Upper lobe of left lung (tissue), 6 donors: ENCODE measurements at regions not wholly inside any gene's neighbourhood (a gene's known extent, or its start where the extent isn't known, plus 50 kb on each side); places are given as distances from the start of the nearest gene placed in this dataset.
"Not testable (repeated sequence)": the region's sequence is repeated elsewhere in the genome, so short reads cannot be mapped to it uniquely, and the experiment has no call there.

Source experiments
- ATAC-seq, 2 donors: fragments of 200-7000 bp; cut with Tn5 transposase; one replicate each; pipeline ENCODE4 v1.9.1; 2022; ENCODE audit warnings: mild to moderate bottlenecking in 2 of 2, moderate library complexity in 2 of 2; ENCODE audit not compliant: low FRiP score in 2 of 2
- DNase-seq, 2 donors: peaks; one replicate each; pipeline ENCODE4 v3.0.0-alpha.2; 2019 to 2020
- H3K27ac ChIP-seq, 4 donors: fragments of 200-600 bp; sonication (generic); one replicate each; pipeline ENCODE4 v1.5.1; 2016 to 2019
- H3K27me3 ChIP-seq, 4 donors: fragments of 200-600 bp; sonication (generic); one replicate each; pipeline ENCODE4 v1.5.1; 2017 to 2019
- H3K36me3 ChIP-seq, 4 donors: fragments of 200-600 bp; sonication (generic); one replicate each; pipeline ENCODE4 v1.5.1; 2016 to 2019
- H3K4me1 ChIP-seq, 4 donors: fragments of 200-600 bp; sonication (generic); one replicate each; pipeline ENCODE4 v1.5.1; 2018 to 2019
- H3K4me3 ChIP-seq, 4 donors: fragments of 200-600 bp; sonication (generic); one replicate each; pipeline ENCODE4 v1.5.1; 2017 to 2019; ENCODE audit warnings: mild to moderate bottlenecking in 2 of 4, moderate library complexity in 1 of 4
- H3K9me3 ChIP-seq, 4 donors: fragments of 200-600 bp; sonication (generic); one replicate each; pipeline ENCODE4 v1.5.1; 2018 to 2019
- CTCF ChIP-seq, 6 experiments: fragments of 450-650 bp in 4 of 6; fragments of 200-600 bp in 2 of 6; sonication (generic) in 2 of 6; IDR thresholded peaks; one replicate each; pipeline ENCODE4 v1.5.1; 2016 to 2019; ENCODE audit warnings: antibody characterized with exemption in 6 of 6
- EP300 ChIP-seq, 4 donors: sonication (generic); formaldehyde crosslinking; IDR thresholded peaks; one replicate each; pipeline ENCODE4 v1.5.1; 2017; ENCODE audit warnings: antibody characterized with exemption in 4 of 4, control low read depth in 2 of 4
- POLR2A ChIP-seq, 4 donors: fragments of 450-650 bp; IDR thresholded peaks; one replicate each; pipeline ENCODE4 v1.5.1; 2016 to 2017; ENCODE audit warnings: antibody characterized with exemption in 4 of 4, mild to moderate bottlenecking in 2 of 4
- POLR2AphosphoS5 ChIP-seq, 2 donors: sonication (generic); formaldehyde crosslinking; IDR thresholded peaks; one replicate each; pipeline ENCODE4 v1.5.1; 2017; ENCODE audit warnings: antibody characterized with exemption in 2 of 2
- WGBS, 2 donors: methylation state at CpG; one replicate each; pipeline ENCODE4 v1.1.5; 2017 to 2018; 5-methylcytosine and 5-hydroxymethylcytosine counted together
- donor health status: DM: no; HTN: no; CAD: no; lungs with moderate emphysema.
- donor health status: DM: no; HTN: yes; CAD: no; lungs with severe emphysema.

DNA sequence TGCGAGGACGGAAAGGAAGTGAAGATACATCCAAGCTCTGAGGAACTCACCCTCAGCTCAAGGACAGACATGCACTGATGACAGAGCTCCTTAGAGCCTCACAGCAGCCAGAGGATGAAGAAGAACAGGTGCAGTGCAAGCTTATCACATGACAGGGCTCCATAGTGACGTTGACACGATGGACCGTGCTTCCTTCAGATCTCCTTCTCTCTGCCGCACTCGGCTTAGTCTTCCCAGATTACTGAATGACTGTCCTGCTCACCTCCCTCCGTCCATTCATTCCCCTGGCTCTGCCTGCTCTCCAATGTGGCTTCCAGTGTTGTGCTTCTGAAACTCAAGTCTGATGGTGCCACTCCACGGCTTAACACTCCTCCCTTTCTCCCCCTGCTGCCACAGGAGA is 161.5 kb upstream of the PFKP start:
- 87 to 89% methylated on average over 9 of the region's 9 CpGs for WGBS, 2 donors
- H3K4me3 ChIP-seq, result no peak overlapping the region
- no peak overlapping the region for H3K27ac ChIP-seq
- ATAC-seq, result no peak
- H3K9me3 ChIP-seq, result no peaks in the 10 kb centered on the region
- no peak for TF ChIP-seq POLR2AphosphoS5 (IDR thresholded peaks at IDR 0.05)
- no peak for TF ChIP-seq CTCF (IDR thresholded peaks at IDR 0.05)
- no peak for TF ChIP-seq EP300 (IDR thresholded peaks at IDR 0.05)
- no peak for TF ChIP-seq POLR2A (IDR thresholded peaks at IDR 0.05)
- H3K4me1 ChIP-seq, result no peaks in the 10 kb centered on the region
- no peaks in the 10 kb centered on the region for H3K36me3 ChIP-seq
- DNase-seq, result no peak
- H3K27me3 ChIP-seq, result no peaks in the 10 kb centered on the region

GRCh38 chr10:2900530-2900929 is 166.8 kb upstream of the PFKP start:
- H3K27ac ChIP-seq, result no peak overlapping the region
- no peak for TF ChIP-seq POLR2AphosphoS5 (IDR thresholded peaks at IDR 0.05)
- H3K27me3 ChIP-seq, result no peaks in the 10 kb centered on the region
- WGBS, 2 donors, result 87 to 94% methylated on average over 5 to 6 of the region's 6 CpGs
- no peaks in the 10 kb centered on the region for H3K9me3 ChIP-seq
- H3K36me3 ChIP-seq, result no peaks in the 10 kb centered on the region
- ATAC-seq, result no peak
- no peak overlapping the region for H3K4me3 ChIP-seq
- H3K4me1 ChIP-seq, result no peaks in the 10 kb centered on the region
- DNase-seq, result no peak

DNA sequence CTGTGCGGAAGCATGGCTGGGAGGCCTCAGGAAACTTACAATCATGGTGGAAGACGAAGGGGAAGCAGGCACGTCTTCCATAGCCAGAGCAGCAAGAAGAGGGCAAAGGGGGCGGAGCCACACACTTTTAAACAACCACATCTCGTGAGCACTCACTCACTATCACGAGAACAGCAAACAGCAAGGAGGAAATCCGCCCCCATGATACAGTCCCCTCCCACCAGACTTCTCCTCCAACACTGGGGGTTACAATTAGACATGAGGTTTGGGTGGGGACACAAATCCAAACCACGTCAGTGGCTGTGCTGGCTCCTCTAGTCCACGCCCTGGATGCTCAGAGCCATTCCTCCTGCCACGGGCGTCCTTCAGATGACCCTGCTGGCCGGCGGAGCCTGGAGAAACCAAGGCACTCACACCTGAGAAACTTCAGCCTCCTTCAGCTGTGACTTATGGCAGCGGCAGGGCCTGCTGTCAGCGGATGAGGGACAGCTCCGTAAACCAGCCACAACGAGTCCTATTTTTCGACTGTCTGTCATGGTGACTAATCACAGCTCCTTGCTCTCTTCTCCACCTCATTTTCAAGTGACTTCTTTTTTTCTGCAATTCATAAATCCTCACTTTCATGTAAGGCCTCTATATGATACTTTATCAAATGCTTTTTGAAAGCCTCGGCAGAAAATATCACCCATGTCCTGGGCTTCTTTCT is 167.9 kb upstream of the PFKP start:
- ATAC-seq, result no peak
- WGBS, 2 donors, result 83 to 84% methylated on average over 18 of the region's 19 CpGs
- no peaks in the 10 kb centered on the region for H3K36me3 ChIP-seq

DNA sequence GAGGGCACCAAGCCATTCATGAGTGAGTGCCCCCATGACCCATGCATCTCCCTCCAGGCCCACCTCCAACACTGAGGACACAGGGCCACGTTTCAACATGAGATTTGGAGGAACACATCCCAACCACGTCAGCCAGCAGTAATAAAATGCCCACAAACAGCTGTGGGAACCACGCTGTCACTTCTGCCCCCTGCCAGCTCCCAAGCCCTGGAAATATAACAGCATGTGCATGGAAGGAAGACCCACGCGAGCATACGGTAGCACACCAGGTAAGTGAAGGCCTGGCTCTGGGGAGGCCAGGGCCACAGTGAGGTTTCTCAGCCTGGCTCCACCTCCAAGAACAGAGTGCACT is 168.9 kb upstream of the PFKP start:
- Histone ChIP-seq H3K4me3 (no peak overlapping the region), H3K27ac (no peak overlapping the region), H3K36me3 (no peaks in the 10 kb centered on the region), H3K4me1 (no peaks in the 10 kb centered on the region), H3K27me3 (no peaks in the 10 kb centered on the region), H3K9me3 (no peaks in the 10 kb centered on the region)
- 82 to 84% methylated on average over 6 of the region's 6 CpGs for WGBS, 2 donors
- DNase-seq (no peak), ATAC-seq (no peak)
- TF ChIP-seq POLR2A (IDR thresholded peaks at IDR 0.05) (no peak), POLR2AphosphoS5 (IDR thresholded peaks at IDR 0.05) (no peak), CTCF (IDR thresholded peaks at IDR 0.05) (no peak), EP300 (IDR thresholded peaks at IDR 0.05) (no peak)

More for the DNA sequence above, 167.9 kb upstream of the PFKP start:
- Histone ChIP-seq H3K27ac (no peak overlapping the region), H3K4me1 (no peaks in the 10 kb centered on the region), H3K4me3 (no peak overlapping the region), H3K27me3 (no peaks in the 10 kb centered on the region), H3K9me3 (no peaks in the 10 kb centered on the region)
- DNase-seq, result no peak
- TF ChIP-seq POLR2A (IDR thresholded peaks at IDR 0.05), result no peak
- TF ChIP-seq CTCF (IDR thresholded peaks at IDR 0.05), result no peak
- no peak for TF ChIP-seq POLR2AphosphoS5 (IDR thresholded peaks at IDR 0.05)
- no peak for TF ChIP-seq EP300 (IDR thresholded peaks at IDR 0.05)

DNA sequence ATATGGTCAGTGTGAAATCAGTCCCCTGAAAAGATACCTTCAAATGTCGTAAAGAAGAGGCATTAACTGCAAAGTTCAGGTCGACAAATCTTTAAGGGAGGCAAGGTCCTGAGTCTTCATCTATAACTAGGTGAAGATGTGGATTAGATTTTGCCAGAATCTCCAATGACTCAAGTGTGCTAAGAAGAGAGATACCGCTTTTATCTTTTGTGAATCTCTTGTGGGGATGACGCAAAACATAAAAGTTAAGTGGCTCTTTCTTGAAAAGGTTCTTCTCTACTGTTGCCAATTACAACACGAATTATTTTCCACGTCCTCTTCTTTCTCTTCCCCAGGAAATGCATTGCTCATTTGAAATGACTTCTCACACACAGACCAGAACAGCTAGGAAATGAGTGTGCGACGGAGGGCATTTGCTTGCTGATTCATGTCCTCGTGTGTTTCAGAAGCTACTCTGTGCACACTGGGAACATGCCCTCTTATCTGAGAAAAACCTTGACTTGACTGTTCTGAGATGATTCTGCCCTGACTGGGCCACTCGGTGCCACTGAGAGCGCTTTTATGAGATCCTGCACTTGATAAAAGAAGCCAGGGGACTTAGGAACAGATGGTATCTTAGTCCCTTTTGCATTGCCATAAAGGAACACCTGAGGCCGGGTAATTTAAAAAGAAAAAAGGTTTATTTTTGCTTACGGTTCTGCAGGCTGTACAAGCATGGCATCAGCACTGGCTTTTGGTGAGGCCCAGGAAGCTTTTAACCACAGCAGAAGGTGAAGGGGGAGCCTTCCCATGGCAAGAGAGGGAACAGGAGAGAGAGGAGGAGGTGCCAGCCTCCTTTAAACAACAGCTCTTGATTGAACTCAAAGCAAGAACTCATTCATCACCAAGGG is 169.5 kb upstream of the PFKP start:
- no peaks in the 10 kb centered on the region for H3K27me3 ChIP-seq
- WGBS, 2 donors, result 58 to 60% methylated on average over 13 of the region's 13 CpGs

DNA sequence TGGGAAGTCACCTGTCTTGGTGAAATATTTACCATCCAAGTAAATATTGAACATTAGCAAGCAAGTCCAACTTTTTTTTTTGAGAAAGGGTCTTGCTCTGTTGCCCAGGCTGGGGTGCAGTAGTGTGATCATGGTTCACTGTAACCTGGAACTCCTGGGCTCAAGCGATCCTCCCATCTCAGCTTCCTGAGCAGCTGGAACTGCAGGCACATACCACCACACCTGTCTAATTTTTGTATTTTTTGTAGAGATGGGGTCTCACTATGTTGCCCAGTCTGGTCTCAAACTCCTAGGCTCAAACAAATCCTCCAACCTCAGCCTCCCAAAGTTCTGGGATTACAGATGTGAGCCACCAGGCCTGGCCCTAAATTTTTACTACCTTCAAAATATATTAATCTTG is 171.0 kb upstream of the PFKP start:
- not testable (repeated sequence) for ATAC-seq, H3K36me3 ChIP-seq, H3K4me3 ChIP-seq, H3K4me1 ChIP-seq, H3K27ac ChIP-seq, H3K27me3 ChIP-seq, H3K9me3 ChIP-seq, DNase-seq
- WGBS, 2 donors, result 100% methylated on average over 1 of the region's 1 CpG

More for the DNA sequence above, 169.5 kb upstream of the PFKP start:
- ATAC-seq (peak in 1 of 2 donors; percentile 20), DNase-seq (no peak)
- TF ChIP-seq POLR2AphosphoS5 (IDR thresholded peaks at IDR 0.05) (no peak), EP300 (IDR thresholded peaks at IDR 0.05) (no peak), POLR2A (IDR thresholded peaks at IDR 0.05) (no peak), CTCF (IDR thresholded peaks at IDR 0.05) (no peak)
- Histone ChIP-seq H3K4me1 (no peaks in the 10 kb centered on the region), H3K9me3 (no peaks in the 10 kb centered on the region), H3K36me3 (no peaks in the 10 kb centered on the region), H3K4me3 (no peak overlapping the region), H3K27ac (no peak overlapping the region)
